ENCODE measurements at regions not wholly inside any gene's neighbourhood (a gene's known extent, or its start where the extent isn't known, plus 50 kb on each side); places are given as distances from the start of the nearest gene placed in this dataset.

GRCh38 chr2:150706561-150706960, 219.1 kb upstream of the RND3 start:
- no peak for TF ChIP-seq FOXM1 (IDR thresholded peaks at IDR 0.05; ENCODE audit: borderline replicate concordance, low read depth)
- TF ChIP-seq CEBPB (IDR thresholded peaks at IDR 0.05), result no peak
- TF ChIP-seq, protein P1, sequence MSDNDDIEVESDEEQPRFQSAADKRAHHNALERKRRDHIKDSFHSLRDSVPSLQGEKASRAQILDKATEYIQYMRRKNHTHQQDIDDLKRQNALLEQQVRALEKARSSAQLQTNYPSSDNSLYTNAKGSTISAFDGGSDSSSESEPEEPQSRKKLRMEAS (IDR thresholded peaks at IDR 0.05), result no peak

- TF ChIP-seq FOXM1 (IDR thresholded peaks at IDR 0.05; ENCODE audit: borderline replicate concordance, low read depth) (no peak), TAF1 (IDR thresholded peaks at IDR 0.05; ENCODE audit: low read depth) (no peak), TCF12 (IDR thresholded peaks at IDR 0.05; ENCODE audit: low read depth) (no peak), REST (IDR thresholded peaks at IDR 0.05; ENCODE audit: low read depth) (no peak), EP300 (IDR thresholded peaks at IDR 0.05; ENCODE audit: borderline replicate concordance) (no peak), EGR1 (IDR thresholded peaks at IDR 0.05) (no peak), TEAD4 (IDR thresholded peaks at IDR 0.05) (no peak), ZBTB7A (IDR thresholded peaks at IDR 0.05; ENCODE audit: low read depth) (no peak), CEBPB (IDR thresholded peaks at IDR 0.05) (no peak), NFIC (IDR thresholded peaks at IDR 0.05) (no peak), YY1 (IDR thresholded peaks at IDR 0.05; ENCODE audit: low read depth) (no peak)
- TF ChIP-seq, protein P1 (IDR thresholded peaks at IDR 0.05), result no peak
- TF ChIP-seq, protein P2, sequence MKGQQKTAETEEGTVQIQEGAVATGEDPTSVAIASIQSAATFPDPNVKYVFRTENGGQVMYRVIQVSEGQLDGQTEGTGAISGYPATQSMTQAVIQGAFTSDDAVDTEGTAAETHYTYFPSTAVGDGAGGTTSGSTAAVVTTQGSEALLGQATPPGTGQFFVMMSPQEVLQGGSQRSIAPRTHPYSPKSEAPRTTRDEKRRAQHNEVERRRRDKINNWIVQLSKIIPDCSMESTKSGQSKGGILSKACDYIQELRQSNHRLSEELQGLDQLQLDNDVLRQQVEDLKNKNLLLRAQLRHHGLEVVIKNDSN (IDR thresholded peaks at IDR 0.05), result no peak
Measured at GRCh38 chr2:150705767-150706166, 218.3 kb upstream of the RND3 start.

DNA sequence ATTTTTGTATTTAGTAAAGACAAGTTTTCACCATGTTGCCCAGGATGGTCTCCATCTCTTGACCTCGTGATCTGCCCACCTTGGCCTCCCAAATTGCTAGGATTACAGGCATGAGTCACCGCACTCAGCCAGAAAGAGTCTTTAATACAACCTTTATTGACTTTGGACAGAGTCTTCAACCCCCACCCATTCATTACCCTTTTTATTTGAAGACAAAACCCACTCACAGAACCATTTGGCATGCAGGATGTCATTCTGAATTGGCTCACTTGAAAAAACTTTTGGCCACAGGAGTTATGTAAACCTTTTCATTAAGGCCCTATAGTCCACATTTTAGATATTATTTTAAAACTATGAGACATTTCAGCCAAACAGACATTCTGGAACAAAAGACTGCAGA, 217.9 kb upstream of the RND3 start:
- TF ChIP-seq TEAD4 (IDR thresholded peaks at IDR 0.05) (no peak), RAD21 (IDR thresholded peaks at IDR 0.05; ENCODE audit: low read depth) (no peak), CREB1 (IDR thresholded peaks at IDR 0.05; ENCODE audit: low read depth) (no peak), FOXM1 (IDR thresholded peaks at IDR 0.05; ENCODE audit: borderline replicate concordance, low read depth) (no peak), EP300 (IDR thresholded peaks at IDR 0.05; ENCODE audit: borderline replicate concordance) (no peak)

- TF ChIP-seq NFIC (IDR thresholded peaks at IDR 0.05), result no peak
- TF ChIP-seq CEBPB (IDR thresholded peaks at IDR 0.05), result no peak
- TF ChIP-seq TCF12 (IDR thresholded peaks at IDR 0.05; ENCODE audit: low read depth), result no peak
- no peak for TF ChIP-seq RAD21 (IDR thresholded peaks at IDR 0.05; ENCODE audit: low read depth)
Measured at GRCh38 chr2:150702791-150703190, 215.3 kb upstream of the RND3 start.

DNA sequence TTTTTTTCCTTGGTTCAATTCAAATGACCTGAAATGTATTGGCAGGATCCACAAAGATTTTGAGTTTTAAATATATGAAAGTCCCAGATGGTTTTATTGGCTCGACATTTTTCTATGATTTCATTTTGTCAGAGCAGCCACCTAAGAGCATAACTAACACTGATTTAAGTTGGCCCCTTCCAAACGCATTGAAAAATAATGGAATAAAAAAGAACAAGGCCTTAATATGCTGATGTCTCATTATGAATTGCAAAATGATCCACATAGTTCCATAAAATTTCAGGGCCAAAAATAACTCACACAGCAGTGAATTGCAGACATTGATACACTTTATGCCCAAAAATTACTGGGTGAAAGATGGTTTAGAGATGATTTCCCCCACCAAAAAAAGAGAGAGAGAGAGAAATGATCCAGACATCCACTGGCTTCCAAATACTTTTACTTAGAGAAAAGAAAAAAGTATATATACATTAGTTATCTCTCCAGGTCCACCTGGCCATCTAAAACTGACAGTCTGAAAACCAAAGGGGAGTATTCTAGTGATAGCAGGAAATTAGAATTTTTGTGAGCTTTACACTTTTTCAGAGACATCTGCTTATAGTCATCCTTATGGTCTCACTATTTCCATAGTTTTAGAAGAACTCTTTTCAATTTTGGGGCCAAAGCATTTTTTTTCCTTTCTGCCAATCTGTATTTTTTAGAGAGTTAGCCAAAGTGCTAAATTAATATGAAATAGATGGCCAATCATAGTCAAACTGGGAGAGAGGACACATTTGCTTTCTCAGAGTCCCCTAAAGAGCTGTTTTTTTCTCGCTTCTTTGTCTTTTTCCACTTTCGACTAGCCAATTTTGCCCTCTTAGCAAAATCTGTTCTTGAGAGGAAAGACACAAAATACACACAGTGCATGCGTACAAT, 213.5 kb upstream of the RND3 start:
- TF ChIP-seq, protein P1 (IDR thresholded peaks at IDR 0.05), result no peak
- no peak for TF ChIP-seq CEBPB (IDR thresholded peaks at IDR 0.05)
- no peak for TF ChIP-seq CREB1 (IDR thresholded peaks at IDR 0.05; ENCODE audit: low read depth)
- TF ChIP-seq NFIC (IDR thresholded peaks at IDR 0.05), result no peak
- TF ChIP-seq TCF12 (IDR thresholded peaks at IDR 0.05; ENCODE audit: low read depth), result no peak
- TF ChIP-seq ZBTB7A (IDR thresholded peaks at IDR 0.05; ENCODE audit: low read depth), result no peak
- TF ChIP-seq TEAD4 (IDR thresholded peaks at IDR 0.05), result no peak
- no peak for TF ChIP-seq EP300 (IDR thresholded peaks at IDR 0.05; ENCODE audit: borderline replicate concordance)
- TF ChIP-seq, protein P2 (IDR thresholded peaks at IDR 0.05), result no peak
- TF ChIP-seq TAF1 (IDR thresholded peaks at IDR 0.05; ENCODE audit: low read depth), result no peak
- no peak for TF ChIP-seq EGR1 (IDR thresholded peaks at IDR 0.05)
- TF ChIP-seq RAD21 (IDR thresholded peaks at IDR 0.05; ENCODE audit: low read depth), result no peak
- TF ChIP-seq YY1 (IDR thresholded peaks at IDR 0.05; ENCODE audit: low read depth), result no peak
- no peak for TF ChIP-seq FOXM1 (IDR thresholded peaks at IDR 0.05; ENCODE audit: borderline replicate concordance, low read depth)
- no peak for TF ChIP-seq REST (IDR thresholded peaks at IDR 0.05; ENCODE audit: low read depth)

- TF ChIP-seq TCF12 (IDR thresholded peaks at IDR 0.05; ENCODE audit: low read depth) (no peak), REST (IDR thresholded peaks at IDR 0.05; ENCODE audit: low read depth) (no peak), CEBPB (IDR thresholded peaks at IDR 0.05) (no peak), CREB1 (IDR thresholded peaks at IDR 0.05; ENCODE audit: low read depth) (no peak), TEAD4 (IDR thresholded peaks at IDR 0.05) (no peak), RAD21 (IDR thresholded peaks at IDR 0.05; ENCODE audit: low read depth) (no peak), EGR1 (IDR thresholded peaks at IDR 0.05) (no peak), FOXM1 (IDR thresholded peaks at IDR 0.05; ENCODE audit: borderline replicate concordance, low read depth) (no peak), TAF1 (IDR thresholded peaks at IDR 0.05; ENCODE audit: low read depth) (no peak), YY1 (IDR thresholded peaks at IDR 0.05; ENCODE audit: low read depth) (no peak), NFIC (IDR thresholded peaks at IDR 0.05) (no peak), ZBTB7A (IDR thresholded peaks at IDR 0.05; ENCODE audit: low read depth) (no peak), EP300 (IDR thresholded peaks at IDR 0.05; ENCODE audit: borderline replicate concordance) (no peak)
- TF ChIP-seq, protein P2 (IDR thresholded peaks at IDR 0.05), result no peak
- TF ChIP-seq, protein P1 (IDR thresholded peaks at IDR 0.05), result no peak
Measured at GRCh38 chr2:150699218-150699617, 211.8 kb upstream of the RND3 start.
